NT2/D1 (cell line): ENCODE measurements at regions not wholly inside any gene's neighbourhood (a gene's known extent, or its start where the extent isn't known, plus 50 kb on each side); places are given as distances from the start of the nearest gene placed in this dataset.

Source experiments
- DNase-seq: peaks from one replicate; pipeline ENCODE4 v3.0.0-alpha.2; 2011; ENCODE audit warnings: low read depth, low spot score
- H3K27me3 ChIP-seq: 2 replicates; pipeline ENCODE4 v1.6.0; 2011; ENCODE audit warnings: mild to moderate bottlenecking; ENCODE audit not compliant: insufficient read length, insufficient read depth
- H3K36me3 ChIP-seq: 2 replicates; pipeline ENCODE4 v1.6.1; 2011; ENCODE audit warnings: mild to moderate bottlenecking, low read length, mixed read lengths; ENCODE audit not compliant: insufficient read depth, insufficient read length
- H3K4me1 ChIP-seq: 2 replicates; pipeline ENCODE4 v1.5.1; 2011; ENCODE audit not compliant: insufficient read depth, insufficient read length
- H3K4me3 ChIP-seq: 2 replicates; pipeline ENCODE4 v1.5.1; 2011; ENCODE audit warnings: low read depth; ENCODE audit not compliant: insufficient read length
- H3K9ac ChIP-seq: 2 replicates; pipeline ENCODE4 v1.6.0; 2011; ENCODE audit warnings: low read depth; ENCODE audit not compliant: insufficient read length
- H3K9me3 ChIP-seq: 2 replicates; pipeline ENCODE4 v1.5.1; 2011; ENCODE audit warnings: mild to moderate bottlenecking, low read length; ENCODE audit not compliant: insufficient read depth
- SUZ12 ChIP-seq: IDR thresholded peaks from 2 replicates; pipeline ENCODE4 v1.6.1; 2011; ENCODE audit not compliant: insufficient read length, insufficient read depth; ENCODE audit errors: extremely low read depth
- YY1 ChIP-seq: IDR thresholded peaks from 2 replicates; pipeline ENCODE4 v1.6.1; 2011; ENCODE audit not compliant: insufficient read length, insufficient read depth
- ZNF274 ChIP-seq: IDR thresholded peaks from 2 replicates; pipeline ENCODE4 v1.6.1; 2011; ENCODE audit warnings: mild to moderate bottlenecking, low read depth, low read length

- H3K36me3 ChIP-seq, result no peaks in the 10 kb centered on the region
- H3K27me3 ChIP-seq, result no peaks in the 10 kb centered on the region
- no peak overlapping the region for H3K4me3 ChIP-seq
- no peaks in the 10 kb centered on the region for H3K4me1 ChIP-seq
- DNase-seq, result no peak
- H3K9ac ChIP-seq, result no peak overlapping the region
- TF ChIP-seq ZNF274 (no peak), YY1 (no peak), SUZ12 (no peak)
- no peaks in the 10 kb centered on the region for H3K9me3 ChIP-seq
These were observed 170.2 kb upstream of the BET1 start for GRCh38 chr7:94174375-94174774.

GRCh38 chr7:94174956-94175355, 170.8 kb upstream of the BET1 start:
- no peak for TF ChIP-seq SUZ12
- TF ChIP-seq ZNF274, result no peak
- TF ChIP-seq YY1, result no peak
- no peaks in the 10 kb centered on the region for H3K27me3 ChIP-seq
- no peak overlapping the region for H3K9ac ChIP-seq
- H3K9me3 ChIP-seq, result no peaks in the 10 kb centered on the region
- no peaks in the 10 kb centered on the region for H3K4me1 ChIP-seq
- H3K36me3 ChIP-seq, result no peaks in the 10 kb centered on the region
- no peak for DNase-seq
- H3K4me3 ChIP-seq, result no peak overlapping the region

- Histone ChIP-seq H3K36me3 (no peaks in the 10 kb centered on the region), H3K4me1 (no peaks in the 10 kb centered on the region), H3K9me3 (no peaks in the 10 kb centered on the region), H3K9ac (no peak overlapping the region), H3K27me3 (no peaks in the 10 kb centered on the region), H3K4me3 (no peak overlapping the region)
- DNase-seq, result no peak
- TF ChIP-seq SUZ12, result no peak
- no peak for TF ChIP-seq ZNF274
- no peak for TF ChIP-seq YY1
These were observed 172.6 kb upstream of the BET1 start for GRCh38 chr7:94176694-94177200.

- TF ChIP-seq SUZ12 (no peak), YY1 (no peak), ZNF274 (no peak)
- H3K27me3 ChIP-seq, result no peaks in the 10 kb centered on the region
- no peak for DNase-seq
- H3K9ac ChIP-seq, result no peak overlapping the region
- H3K9me3 ChIP-seq, result peaks cover 7% of the 10 kb centered on the region
- H3K4me3 ChIP-seq, result no peak overlapping the region
- no peaks in the 10 kb centered on the region for H3K36me3 ChIP-seq
- H3K4me1 ChIP-seq, result no peaks in the 10 kb centered on the region
These were observed 173.3 kb upstream of the BET1 start for GRCh38 chr7:94177441-94177840.

- H3K27me3 ChIP-seq, result no peaks in the 10 kb centered on the region
- TF ChIP-seq ZNF274 (no peak), SUZ12 (no peak), YY1 (no peak)
- H3K36me3 ChIP-seq, result no peaks in the 10 kb centered on the region
- H3K4me3 ChIP-seq, result no peak overlapping the region
- H3K4me1 ChIP-seq, result no peaks in the 10 kb centered on the region
- no peak for DNase-seq
- H3K9ac ChIP-seq, result no peak overlapping the region
- H3K9me3 ChIP-seq, result peaks cover 15% of the 10 kb centered on the region
These were observed 174.1 kb upstream of the BET1 start for GRCh38 chr7:94178230-94178629.

- no peak overlapping the region for H3K4me3 ChIP-seq
These were observed 175.3 kb upstream of the BET1 start for GRCh38 chr7:94179466-94179865.

GRCh38 chr7:94182066-94182465, 177.9 kb upstream of the BET1 start:
- Histone ChIP-seq H3K4me1 (no peaks in the 10 kb centered on the region), H3K9ac (no peak overlapping the region), H3K4me3 (no peak overlapping the region), H3K36me3 (no peaks in the 10 kb centered on the region), H3K9me3 (peaks cover 16% of the 10 kb centered on the region), H3K27me3 (no peaks in the 10 kb centered on the region)
- DNase-seq, result no peak
- TF ChIP-seq ZNF274 (no peak), SUZ12 (no peak), YY1 (no peak)

More at GRCh38 chr7:94179466-94179865, 175.3 kb upstream of the BET1 start:
- H3K4me1 ChIP-seq, result no peaks in the 10 kb centered on the region
- H3K27me3 ChIP-seq, result no peaks in the 10 kb centered on the region
- H3K9me3 ChIP-seq, result peaks cover 16% of the 10 kb centered on the region
- no peak for TF ChIP-seq SUZ12
- TF ChIP-seq ZNF274, result no peak
- no peak for TF ChIP-seq YY1
- H3K9ac ChIP-seq, result no peak overlapping the region
- H3K36me3 ChIP-seq, result no peaks in the 10 kb centered on the region
- DNase-seq, result no peak

- no peak for TF ChIP-seq ZNF274
- no peak for TF ChIP-seq SUZ12
- TF ChIP-seq YY1, result no peak
- H3K9me3 ChIP-seq, result peaks cover 16% of the 10 kb centered on the region
- H3K4me3 ChIP-seq, result no peak overlapping the region
- H3K4me1 ChIP-seq, result no peaks in the 10 kb centered on the region
- H3K9ac ChIP-seq, result no peak overlapping the region
- no peaks in the 10 kb centered on the region for H3K36me3 ChIP-seq
- no peak for DNase-seq
- no peaks in the 10 kb centered on the region for H3K27me3 ChIP-seq
These were observed 178.6 kb upstream of the BET1 start for GRCh38 chr7:94182721-94183120.
